Esophagus squamous epithelium (tissue), 5 donors: ENCODE measurements at regions not wholly inside any gene's neighbourhood (a gene's known extent, or its start where the extent isn't known, plus 50 kb on each side); places are given as distances from the start of the nearest gene placed in this dataset.
"Not testable (repeated sequence)": the region's sequence is repeated elsewhere in the genome, so short reads cannot be mapped to it uniquely, and the experiment has no call there.

ENCODE experiments used
- DNase-seq: peaks from one replicate; lab custom pipeline; 2025; lab: John Stamatoyannopoulos, UW
- H3K27ac ChIP-seq, 4 donors: fragments of 200-600 bp; sonication (generic); one replicate each; pipeline ENCODE4 v1.5.1; 2016 to 2019; ENCODE audit warnings: mild to moderate bottlenecking in 1 of 4
- H3K27me3 ChIP-seq, 4 donors: fragments of 200-600 bp; sonication (generic); 1 replicate in 3 of 4; 2 replicates in 1 of 4; pipeline versions ENCODE4 v1.5.1 to v1.6.0; 2017 to 2021; ENCODE audit warnings: antibody characterized with exemption in 1 of 4
- H3K36me3 ChIP-seq, 3 donors: fragments of 200-600 bp; sonication (generic); one replicate each; pipeline ENCODE4 v1.5.1; 2016 to 2019
- H3K4me1 ChIP-seq, 3 donors: fragments of 200-600 bp; sonication (generic); one replicate each; pipeline ENCODE4 v1.5.1; 2017 to 2019
- H3K4me3 ChIP-seq, 4 donors: fragments of 200-600 bp; sonication (generic); 1 replicate in 3 of 4; 2 replicates in 1 of 4; pipeline ENCODE4 v1.5.1; 2016 to 2019; ENCODE audit warnings: mild to moderate bottlenecking in 2 of 4, moderate library complexity in 1 of 4
- H3K9me3 ChIP-seq, 3 donors: fragments of 200-600 bp; sonication (generic); one replicate each; pipeline ENCODE4 v1.5.1; 2016 to 2019
- CTCF ChIP-seq, 6 experiments: fragments of 450-650 bp in 4 of 6; fragments of 200-600 bp in 2 of 6; sonication (generic) in 2 of 6; IDR thresholded peaks; one replicate each; pipeline ENCODE4 v1.5.1; 2016 to 2019; ENCODE audit warnings: antibody characterized with exemption in 6 of 6, mild to moderate bottlenecking in 4 of 6, moderate library complexity in 4 of 6
- POLR2A ChIP-seq, 4 donors: fragments of 450-650 bp; IDR thresholded peaks; one replicate each; pipeline ENCODE4 v1.6.1; 2017; ENCODE audit warnings: antibody characterized with exemption in 4 of 4, mild to moderate bottlenecking in 4 of 4, moderate library complexity in 3 of 4
- WGBS, 2 donors: methylation state at CpG; one replicate each; pipeline ENCODE4 v1.1.5; 2018; 5-methylcytosine and 5-hydroxymethylcytosine counted together
- intact Hi-C: fragments of 100-400 bp; cut with DNase I; formaldehyde crosslinking; loops from one replicate; pipeline ENCODE4 v1.15.0; 2022
- donor health status: DM: yes; HTN: yes; CAD: no.

DNA sequence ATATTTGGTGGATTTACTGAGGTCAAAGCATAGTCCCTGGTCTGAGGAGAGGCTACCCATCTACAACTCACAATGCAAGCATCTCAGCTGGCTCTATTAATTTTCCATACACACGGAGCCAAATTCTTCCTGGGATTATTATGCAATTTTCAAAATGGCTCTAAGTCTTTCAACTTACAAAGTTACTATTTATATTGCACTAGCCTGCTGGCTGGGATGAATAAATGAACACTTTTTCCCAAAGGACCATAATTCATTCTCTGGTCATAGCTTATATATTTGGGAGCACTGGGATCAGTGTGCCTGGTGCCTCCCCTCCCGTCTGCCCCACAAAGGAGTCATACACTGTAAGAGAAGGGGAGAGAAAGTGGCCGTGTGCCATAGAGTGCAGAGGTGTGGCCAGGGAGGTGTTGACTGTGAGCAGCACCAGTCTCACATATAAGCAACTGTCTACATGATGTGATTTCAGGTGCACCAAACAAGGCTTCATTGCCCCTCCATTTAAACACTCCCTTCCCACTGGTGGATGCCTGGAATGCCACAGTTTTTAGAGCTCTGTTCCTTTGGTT is 88.6 kb downstream of the ZNF92 start:
- Histone ChIP-seq H3K9me3 (no peaks in the 10 kb centered on the region), H3K4me3 (no peak overlapping the region), H3K36me3 (no peaks in the 10 kb centered on the region), H3K27me3 (no peaks in the 10 kb centered on the region), H3K27ac (no peak overlapping the region), H3K4me1 (no peaks in the 10 kb centered on the region)
- DNase-seq = no peak
- no peak for TF ChIP-seq POLR2A (IDR thresholded peaks at IDR 0.05)
- no peak for TF ChIP-seq CTCF (IDR thresholded peaks at IDR 0.05)
- 40 to 48% methylated on average over 2 to 3 of the region's 3 CpGs for WGBS, 2 donors
- intact Hi-C loops = no loop called here

- H3K9me3 ChIP-seq = no peaks in the 10 kb centered on the region
- no peak for TF ChIP-seq CTCF (IDR thresholded peaks at IDR 0.05)
- no peak for TF ChIP-seq POLR2A (IDR thresholded peaks at IDR 0.05)
- H3K4me1 ChIP-seq = no peaks in the 10 kb centered on the region
- H3K27ac ChIP-seq = no peak overlapping the region
- no peaks in the 10 kb centered on the region for H3K27me3 ChIP-seq
- DNase-seq = no peak
- H3K36me3 ChIP-seq = no peaks in the 10 kb centered on the region
- 50 to 65% methylated on average over 2 to 3 of the region's 3 CpGs for WGBS, 2 donors
- H3K4me3 ChIP-seq = no peak overlapping the region
- intact Hi-C loops = no loop called here
Measured at GRCh38 chr7:65463184-65463583, 89.5 kb downstream of the ZNF92 start.

DNA sequence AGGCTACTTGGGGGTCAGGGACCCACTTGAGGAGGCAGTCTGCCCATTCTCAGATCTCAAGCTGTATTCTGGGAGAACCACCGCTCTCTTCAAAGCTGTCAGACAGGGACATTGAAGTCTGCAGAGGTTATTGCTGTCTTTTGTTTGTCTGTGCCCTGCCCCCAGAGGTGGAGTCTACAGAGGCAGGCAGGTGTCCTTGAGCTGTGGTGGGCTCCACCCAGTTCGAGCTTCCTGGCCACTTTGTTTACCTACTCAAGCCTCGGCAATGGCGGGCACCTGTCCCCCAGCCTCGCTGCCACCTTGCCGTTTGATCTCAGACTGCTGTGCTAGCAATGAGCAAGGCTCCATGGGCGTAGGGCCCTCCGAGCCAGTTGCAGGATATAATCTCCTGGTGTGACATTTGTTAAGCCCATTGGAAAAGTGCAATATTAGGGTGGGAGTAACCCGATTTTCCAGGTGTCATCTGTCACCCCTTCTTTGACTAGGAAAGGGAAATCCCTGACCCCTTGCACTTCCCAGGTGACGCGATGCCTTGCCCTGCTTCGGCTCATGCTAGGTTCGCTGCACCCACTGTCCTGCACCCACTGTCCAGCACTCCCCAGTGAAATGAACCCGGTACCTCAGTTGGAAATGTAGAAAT is 96.4 kb downstream of the ZNF92 start:
- H3K9me3 ChIP-seq, H3K4me3 ChIP-seq, H3K27ac ChIP-seq, DNase-seq, intact Hi-C loops, H3K4me1 ChIP-seq, H3K27me3 ChIP-seq, H3K36me3 ChIP-seq: not testable (repeated sequence)
- WGBS, 2 donors = 91 to 92% methylated on average over 12 of the region's 14 CpGs

GRCh38 chr7:65471587-65471986 is 97.9 kb downstream of the ZNF92 start:
- TF ChIP-seq POLR2A (IDR thresholded peaks at IDR 0.05) = no peak
- TF ChIP-seq CTCF (IDR thresholded peaks at IDR 0.05) = no peak
- no peak for DNase-seq
- intact Hi-C loops = no loop called here
- Histone ChIP-seq H3K4me1 (no peaks in the 10 kb centered on the region), H3K36me3 (no peaks in the 10 kb centered on the region), H3K27me3 (no peaks in the 10 kb centered on the region), H3K9me3 (no peaks in the 10 kb centered on the region), H3K4me3 (no peak overlapping the region), H3K27ac (no peak overlapping the region)
- 65 to 71% methylated on average over 4 of the region's 4 CpGs for WGBS, 2 donors

DNA sequence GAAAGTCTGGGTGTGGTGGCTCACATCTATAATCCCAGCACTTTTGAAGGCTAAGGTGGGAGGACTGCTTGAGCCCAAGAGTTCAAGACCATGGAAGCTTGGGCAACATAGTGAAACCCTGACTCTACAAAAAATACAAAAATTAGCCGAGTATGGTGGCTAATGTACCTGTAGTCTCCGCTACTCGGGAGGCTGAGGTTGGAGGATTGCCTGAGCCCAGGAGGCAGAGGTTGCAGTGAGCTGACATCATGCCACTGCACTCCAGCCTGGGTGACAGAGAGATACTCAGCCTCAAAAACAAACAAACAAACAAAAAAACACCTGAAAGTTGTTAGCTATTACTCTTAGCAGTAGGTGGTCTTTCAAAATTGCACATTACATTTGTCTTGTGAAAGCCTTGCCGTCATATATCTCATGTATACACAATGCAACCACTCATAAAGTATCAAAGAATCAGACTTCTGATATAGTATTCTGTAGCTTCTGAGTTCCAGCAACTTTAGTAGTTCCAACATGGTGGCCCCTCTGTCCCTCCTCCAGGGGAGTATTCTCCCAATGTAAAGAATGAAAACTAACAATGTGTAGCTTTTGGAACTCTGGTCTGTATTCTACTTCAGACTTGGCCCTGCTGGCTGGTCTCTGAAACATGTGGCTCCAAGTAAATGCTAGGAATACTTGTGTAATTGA is 101.5 kb downstream of the ZNF92 start:
- Histone ChIP-seq H3K9me3 (no peaks in the 10 kb centered on the region), H3K36me3 (no peaks in the 10 kb centered on the region), H3K27me3 (no peaks in the 10 kb centered on the region), H3K27ac (no peak overlapping the region), H3K4me1 (no peaks in the 10 kb centered on the region), H3K4me3 (no peak overlapping the region)
- no peak for DNase-seq
- WGBS, 2 donors = 87 to 91% methylated on average over 4 of the region's 4 CpGs
- intact Hi-C loops = no loop called here
- TF ChIP-seq POLR2A (IDR thresholded peaks at IDR 0.05) (no peak), CTCF (IDR thresholded peaks at IDR 0.05) (no peak)
